Prostate gland (tissue), 2 donors: ENCODE measurements at regions not wholly inside any gene's neighbourhood (a gene's known extent, or its start where the extent isn't known, plus 50 kb on each side); places are given as distances from the start of the nearest gene placed in this dataset.

Experiments
- DNase-seq: peaks from one replicate; pipeline ENCODE4 v3.0.0-alpha.2; 2019; ENCODE audit warnings: low spot score
- H3K27ac ChIP-seq, 2 donors: fragments of 200-600 bp; sonication (generic); 2 replicates each; pipeline ENCODE4 v1.5.1; 2017 to 2019
- H3K27me3 ChIP-seq: fragments of 200-600 bp; sonication (generic); replicated peaks from 2 replicates; pipeline ENCODE4 v1.5.1; 2019; ENCODE audit not compliant: insufficient read depth
- H3K36me3 ChIP-seq, 2 donors: fragments of 200-600 bp; sonication (generic); 1 replicate in 1 of 2; 2 replicates in 1 of 2; pipeline versions ENCODE4 v1.5.1 to v1.8.1; 2017 to 2019
- H3K4me1 ChIP-seq: fragments of 200-600 bp; sonication (generic); replicated peaks from 2 replicates; pipeline ENCODE4 v1.5.1; 2019
- H3K4me3 ChIP-seq, 2 donors: fragments of 200-600 bp; sonication (generic); 2 replicates each; pipeline ENCODE4 v1.5.1; 2017 to 2019
- H3K9me3 ChIP-seq: fragments of 200-600 bp; sonication (generic); 2 replicates; pipeline ENCODE4 v1.5.1; 2017
- POLR2A ChIP-seq: fragments of 450-650 bp; IDR thresholded peaks from one replicate; pipeline ENCODE4 v1.6.1; 2016; ENCODE audit warnings: antibody characterized with exemption, mild to moderate bottlenecking
- POLR2AphosphoS5 ChIP-seq: sonication (generic); formaldehyde crosslinking; IDR thresholded peaks from one replicate; pipeline ENCODE4 v1.6.1; 2017; ENCODE audit warnings: antibody characterized with exemption
- WGBS: methylation state at CpG from one replicate; pipeline ENCODE4 v1.1.5; 2018; 5-methylcytosine and 5-hydroxymethylcytosine counted together
- intact Hi-C: fragments of 100-400 bp; cut with DNase I; formaldehyde crosslinking; loops from one replicate; pipeline ENCODE4 v1.14.2; 2022
- TF ChIP-seq, protein P1 (sequence below), 4 experiments: fragments of 200-600 bp in 2 of 4; fragments of 450-650 bp in 2 of 4; sonication (generic) in 2 of 4; IDR thresholded peaks; 1 replicate in 3 of 4; 2 replicates in 1 of 4; pipeline ENCODE4 v1.5.1; 2016 to 2019; ENCODE audit warnings: antibody characterized with exemption in 4 of 4, mild to moderate bottlenecking in 2 of 4, moderate library complexity in 2 of 4

- no peak for TF ChIP-seq POLR2AphosphoS5
- TF ChIP-seq, protein P1, sequence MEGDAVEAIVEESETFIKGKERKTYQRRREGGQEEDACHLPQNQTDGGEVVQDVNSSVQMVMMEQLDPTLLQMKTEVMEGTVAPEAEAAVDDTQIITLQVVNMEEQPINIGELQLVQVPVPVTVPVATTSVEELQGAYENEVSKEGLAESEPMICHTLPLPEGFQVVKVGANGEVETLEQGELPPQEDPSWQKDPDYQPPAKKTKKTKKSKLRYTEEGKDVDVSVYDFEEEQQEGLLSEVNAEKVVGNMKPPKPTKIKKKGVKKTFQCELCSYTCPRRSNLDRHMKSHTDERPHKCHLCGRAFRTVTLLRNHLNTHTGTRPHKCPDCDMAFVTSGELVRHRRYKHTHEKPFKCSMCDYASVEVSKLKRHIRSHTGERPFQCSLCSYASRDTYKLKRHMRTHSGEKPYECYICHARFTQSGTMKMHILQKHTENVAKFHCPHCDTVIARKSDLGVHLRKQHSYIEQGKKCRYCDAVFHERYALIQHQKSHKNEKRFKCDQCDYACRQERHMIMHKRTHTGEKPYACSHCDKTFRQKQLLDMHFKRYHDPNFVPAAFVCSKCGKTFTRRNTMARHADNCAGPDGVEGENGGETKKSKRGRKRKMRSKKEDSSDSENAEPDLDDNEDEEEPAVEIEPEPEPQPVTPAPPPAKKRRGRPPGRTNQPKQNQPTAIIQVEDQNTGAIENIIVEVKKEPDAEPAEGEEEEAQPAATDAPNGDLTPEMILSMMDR (IDR thresholded peaks at IDR 0.05), result no peak
- TF ChIP-seq POLR2A, result no peak
- Histone ChIP-seq H3K27me3 (no peaks in the 10 kb centered on the region), H3K4me1 (no peaks in the 10 kb centered on the region), H3K9me3 (no peaks in the 10 kb centered on the region), H3K27ac (no peak overlapping the region), H3K4me3 (no peak overlapping the region), H3K36me3 (no peaks in the 10 kb centered on the region)
- DNase-seq, result no peak
- intact Hi-C loops, result no loop called here
- 86% methylated on average over 20 of the region's 20 CpGs for WGBS
Observed at GRCh38 chr15:46918462-46919140, 798.7 kb upstream of the SEMA6D start.

DNA sequence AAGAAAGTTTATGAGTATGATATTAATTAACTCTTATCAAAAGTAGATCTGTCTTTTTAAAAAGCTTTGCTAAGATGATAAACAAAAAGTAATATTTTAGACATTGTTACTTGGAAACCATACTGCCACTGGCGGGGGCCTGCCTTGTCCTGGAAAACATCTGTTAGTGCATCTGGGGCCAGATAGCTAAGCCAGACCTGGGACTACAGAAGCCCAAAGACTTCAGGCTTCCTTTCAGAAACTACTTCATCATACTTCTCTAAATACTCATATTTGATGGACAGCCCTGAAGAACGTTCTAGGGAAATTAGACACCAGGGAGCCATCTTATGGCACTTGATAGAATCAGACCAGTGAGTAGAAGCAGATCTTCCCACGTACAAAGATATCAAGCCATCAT is 795.4 kb upstream of the SEMA6D start:
- 49% methylated on average over 3 of the region's 3 CpGs for WGBS
- H3K27ac ChIP-seq, result no peak overlapping the region
- intact Hi-C loops, result no loop called here

GRCh38 chr15:46930426-46930825 is 786.9 kb upstream of the SEMA6D start:
- TF ChIP-seq, protein P1 (IDR thresholded peaks at IDR 0.05), result no peak
- TF ChIP-seq POLR2AphosphoS5 (no peak), POLR2A (no peak)
- no peak for DNase-seq
- Histone ChIP-seq H3K27me3 (no peaks in the 10 kb centered on the region), H3K27ac (no peak overlapping the region), H3K4me1 (no peaks in the 10 kb centered on the region), H3K4me3 (no peak overlapping the region), H3K36me3 (no peaks in the 10 kb centered on the region), H3K9me3 (no peaks in the 10 kb centered on the region)
- intact Hi-C loops, result no loop called here

More for the DNA sequence above, 795.4 kb upstream of the SEMA6D start:
- Histone ChIP-seq H3K4me1 (no peaks in the 10 kb centered on the region), H3K36me3 (no peaks in the 10 kb centered on the region), H3K4me3 (no peak overlapping the region), H3K27me3 (no peaks in the 10 kb centered on the region), H3K9me3 (no peaks in the 10 kb centered on the region)
- no peak for DNase-seq
- no peak for TF ChIP-seq POLR2AphosphoS5

DNA sequence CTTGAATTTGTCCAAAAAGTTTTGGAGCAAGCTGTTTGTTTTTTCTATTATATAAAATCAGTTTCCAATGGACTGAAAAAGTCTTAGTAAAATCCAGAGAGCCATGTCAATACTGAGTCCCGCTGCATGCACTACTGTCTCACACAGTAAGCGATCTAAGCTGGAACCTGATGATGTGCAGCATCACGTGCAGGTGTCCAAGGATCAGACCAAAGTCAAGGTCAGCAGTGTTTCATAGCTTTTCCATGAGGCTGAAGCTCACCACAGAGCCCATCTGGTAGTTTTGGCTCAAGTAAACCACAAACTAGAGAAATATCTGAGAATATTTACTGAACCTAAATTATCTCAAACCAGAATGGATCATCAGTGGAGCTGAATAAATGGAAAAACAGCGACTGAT is 784.0 kb upstream of the SEMA6D start:
- no peaks in the 10 kb centered on the region for H3K9me3 ChIP-seq
- H3K4me1 ChIP-seq, result no peaks in the 10 kb centered on the region
- H3K36me3 ChIP-seq, result no peaks in the 10 kb centered on the region
- no peaks in the 10 kb centered on the region for H3K27me3 ChIP-seq
- intact Hi-C loops, result no loop called here
- TF ChIP-seq POLR2A (no peak), POLR2AphosphoS5 (no peak)
- TF ChIP-seq, protein P1 (IDR thresholded peaks at IDR 0.05), result no peak
- DNase-seq, result no peak
- H3K27ac ChIP-seq, result no peak overlapping the region
- H3K4me3 ChIP-seq, result no peak overlapping the region
- WGBS, result 86% methylated on average over 4 of the region's 4 CpGs

DNA sequence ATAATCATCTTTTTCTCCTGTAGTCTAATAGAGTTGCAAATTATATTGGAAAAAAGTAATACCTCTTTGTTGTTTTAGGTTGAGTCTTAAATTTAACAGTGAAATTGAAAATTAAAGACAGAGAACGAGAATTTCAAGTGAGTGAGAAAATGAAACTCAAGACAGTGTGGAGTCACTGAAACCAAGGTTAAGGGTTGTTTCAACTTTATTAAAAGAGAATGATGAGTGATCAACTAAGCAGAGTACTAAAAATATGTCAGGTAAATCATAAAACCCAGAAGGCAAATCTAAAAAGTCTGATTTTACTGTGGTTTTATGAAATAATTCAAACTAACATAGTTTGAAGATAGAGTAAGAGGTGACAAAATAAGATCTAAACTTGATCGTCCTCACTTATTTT is 782.5 kb upstream of the SEMA6D start:
- DNase-seq, result no peak
- H3K36me3 ChIP-seq, result no peaks in the 10 kb centered on the region
- no peak overlapping the region for H3K4me3 ChIP-seq
- no peaks in the 10 kb centered on the region for H3K9me3 ChIP-seq
- TF ChIP-seq POLR2A, result no peak
- no peak for TF ChIP-seq POLR2AphosphoS5
- TF ChIP-seq, protein P1 (IDR thresholded peaks at IDR 0.05), result no peak
- 89% methylated on average over 2 of the region's 2 CpGs for whole genome bisulfite sequencing
- H3K27ac ChIP-seq, result no peak overlapping the region
- intact Hi-C loops, result no loop called here
- no peaks in the 10 kb centered on the region for H3K27me3 ChIP-seq
- H3K4me1 ChIP-seq, result no peaks in the 10 kb centered on the region
